ENCODE measurements at regions not wholly inside any gene's neighbourhood (a gene's known extent, or its start where the extent isn't known, plus 50 kb on each side); places are given as distances from the start of the nearest gene placed in this dataset.

DNA sequence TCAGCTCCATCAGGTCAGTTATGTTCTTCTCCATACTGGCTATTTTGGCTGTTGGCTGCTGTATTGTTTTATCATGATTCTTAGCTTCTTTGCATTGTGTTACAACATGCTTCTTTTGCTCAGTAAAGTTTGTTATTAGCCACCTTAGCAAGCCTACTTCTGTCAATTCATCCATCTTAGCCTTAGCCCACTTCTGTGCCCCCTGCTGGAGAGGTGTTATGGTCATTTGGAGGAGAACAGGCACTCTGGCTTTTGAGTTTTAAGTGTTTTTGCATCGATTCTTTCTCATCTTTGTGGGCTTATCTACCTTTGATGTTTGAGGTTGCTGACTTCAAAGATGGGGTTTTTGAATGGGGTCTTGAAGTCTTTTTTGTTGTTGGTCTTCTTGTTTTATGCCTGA is 204.6 kb upstream of the FOXP2 start:
- Mint-ChIP-seq H3K27ac (ENCODE audit: unreplicated experiment) (no peak overlapping the region), H3K9me3 (ENCODE audit: low read depth) (peaks cover 3% of the 10 kb centered on the region), H3K4me3 (ENCODE audit: unreplicated experiment) (no peak overlapping the region), H3K4me1 (ENCODE audit: low read depth) (peaks cover 11% of the 10 kb centered on the region), H3K27me3 (ENCODE audit: low read depth) (no peaks in the 10 kb centered on the region), H3K36me3 (ENCODE audit: low read depth) (peaks cover 6% of the 10 kb centered on the region)
- TF ChIP-seq, protein P1, sequence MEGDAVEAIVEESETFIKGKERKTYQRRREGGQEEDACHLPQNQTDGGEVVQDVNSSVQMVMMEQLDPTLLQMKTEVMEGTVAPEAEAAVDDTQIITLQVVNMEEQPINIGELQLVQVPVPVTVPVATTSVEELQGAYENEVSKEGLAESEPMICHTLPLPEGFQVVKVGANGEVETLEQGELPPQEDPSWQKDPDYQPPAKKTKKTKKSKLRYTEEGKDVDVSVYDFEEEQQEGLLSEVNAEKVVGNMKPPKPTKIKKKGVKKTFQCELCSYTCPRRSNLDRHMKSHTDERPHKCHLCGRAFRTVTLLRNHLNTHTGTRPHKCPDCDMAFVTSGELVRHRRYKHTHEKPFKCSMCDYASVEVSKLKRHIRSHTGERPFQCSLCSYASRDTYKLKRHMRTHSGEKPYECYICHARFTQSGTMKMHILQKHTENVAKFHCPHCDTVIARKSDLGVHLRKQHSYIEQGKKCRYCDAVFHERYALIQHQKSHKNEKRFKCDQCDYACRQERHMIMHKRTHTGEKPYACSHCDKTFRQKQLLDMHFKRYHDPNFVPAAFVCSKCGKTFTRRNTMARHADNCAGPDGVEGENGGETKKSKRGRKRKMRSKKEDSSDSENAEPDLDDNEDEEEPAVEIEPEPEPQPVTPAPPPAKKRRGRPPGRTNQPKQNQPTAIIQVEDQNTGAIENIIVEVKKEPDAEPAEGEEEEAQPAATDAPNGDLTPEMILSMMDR (IDR thresholded peaks at IDR 0.05): peak; percentile 24
- DNase-seq (ENCODE audit: low spot score): no peak

DNA sequence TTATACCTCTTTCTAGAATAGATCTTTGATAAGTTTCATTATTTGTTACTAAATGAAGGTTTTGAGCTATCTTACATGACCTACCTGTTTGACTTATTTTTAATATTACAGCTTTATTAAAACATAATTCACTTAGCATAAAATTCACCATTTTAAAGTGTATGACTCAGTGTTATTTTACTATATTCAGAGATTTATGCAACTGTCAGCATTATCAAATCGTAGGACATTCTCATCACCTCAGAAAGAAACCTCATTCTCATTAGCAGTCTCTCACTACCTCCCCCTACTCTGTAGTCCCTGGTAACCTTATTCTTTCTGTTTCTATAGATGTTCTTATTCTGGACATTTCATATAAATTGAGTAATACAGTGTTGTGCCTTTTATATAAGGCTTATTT is 207.9 kb upstream of the FOXP2 start:
- Mint-ChIP-seq H3K27me3 (ENCODE audit: low read depth) (no peaks in the 10 kb centered on the region), H3K36me3 (ENCODE audit: low read depth) (peaks cover 6% of the 10 kb centered on the region), H3K4me1 (ENCODE audit: low read depth) (peaks cover 10% of the 10 kb centered on the region), H3K9me3 (ENCODE audit: low read depth) (peaks cover 3% of the 10 kb centered on the region), H3K4me3 (ENCODE audit: unreplicated experiment) (no peak overlapping the region), H3K27ac (ENCODE audit: unreplicated experiment) (no peak overlapping the region)
- DNase-seq (ENCODE audit: low spot score): no peak
- TF ChIP-seq, protein P1 (IDR thresholded peaks at IDR 0.05): no peak

DNA sequence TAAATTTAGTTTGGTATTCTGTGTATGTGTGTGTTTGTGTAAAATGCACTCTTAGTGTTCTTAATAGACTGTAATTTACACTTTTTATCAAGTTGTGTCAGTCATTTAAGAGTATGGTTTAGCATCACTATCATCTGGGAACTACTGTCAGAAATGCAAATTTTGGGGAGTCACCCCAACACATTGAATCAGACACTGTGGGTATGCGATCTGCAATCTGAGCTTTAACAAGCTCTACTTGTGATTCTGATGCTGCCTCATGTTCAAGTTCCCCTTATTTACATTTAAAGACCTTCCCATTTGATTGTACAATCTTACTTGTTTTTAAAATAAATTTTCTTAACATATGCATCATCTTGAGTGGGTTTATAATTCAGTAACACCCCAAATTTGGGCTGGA is 218.1 kb upstream of the FOXP2 start:
- H3K4me3 Mint-ChIP-seq (ENCODE audit: unreplicated experiment): no peak overlapping the region
- TF ChIP-seq, protein P1 (IDR thresholded peaks at IDR 0.05): no peak
- DNase-seq (ENCODE audit: low spot score): no peak

DNA sequence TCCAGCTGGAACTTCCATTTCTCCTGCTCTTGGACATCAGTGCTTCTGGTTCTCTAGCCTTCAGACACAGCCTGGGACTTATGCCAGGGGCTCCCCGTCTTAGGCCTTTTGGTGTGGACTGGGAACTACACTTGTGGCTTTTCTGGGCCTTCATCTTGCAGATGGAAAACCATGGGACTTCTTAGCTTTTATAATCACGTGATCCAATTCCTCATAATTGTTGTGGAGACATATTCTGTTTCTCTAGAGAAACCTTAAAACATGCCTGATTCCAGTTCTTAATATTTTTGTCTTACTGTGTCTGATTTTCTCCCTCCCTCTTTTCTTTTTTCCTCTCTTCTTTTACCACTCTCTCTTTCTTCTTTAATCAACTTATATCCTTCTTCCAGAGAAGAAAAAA is 224.2 kb upstream of the FOXP2 start:
- H3K4me3 Mint-ChIP-seq (ENCODE audit: unreplicated experiment): no peak overlapping the region
- no peak overlapping the region for H3K27ac Mint-ChIP-seq (ENCODE audit: unreplicated experiment)
- no peaks in the 10 kb centered on the region for H3K4me1 Mint-ChIP-seq (ENCODE audit: low read depth)
- H3K27me3 Mint-ChIP-seq (ENCODE audit: low read depth): no peaks in the 10 kb centered on the region
- TF ChIP-seq, protein P1 (IDR thresholded peaks at IDR 0.05): no peak
- no peaks in the 10 kb centered on the region for H3K9me3 Mint-ChIP-seq (ENCODE audit: low read depth)
- no peaks in the 10 kb centered on the region for H3K36me3 Mint-ChIP-seq (ENCODE audit: low read depth)
- no peak for DNase-seq (ENCODE audit: low spot score)

More for the DNA sequence above, 218.1 kb upstream of the FOXP2 start:
- Mint-ChIP-seq H3K4me1 (ENCODE audit: low read depth) (no peaks in the 10 kb centered on the region), H3K27ac (ENCODE audit: unreplicated experiment) (no peak overlapping the region), H3K36me3 (ENCODE audit: low read depth) (no peaks in the 10 kb centered on the region), H3K27me3 (ENCODE audit: low read depth) (no peaks in the 10 kb centered on the region), H3K9me3 (ENCODE audit: low read depth) (no peaks in the 10 kb centered on the region)

DNA sequence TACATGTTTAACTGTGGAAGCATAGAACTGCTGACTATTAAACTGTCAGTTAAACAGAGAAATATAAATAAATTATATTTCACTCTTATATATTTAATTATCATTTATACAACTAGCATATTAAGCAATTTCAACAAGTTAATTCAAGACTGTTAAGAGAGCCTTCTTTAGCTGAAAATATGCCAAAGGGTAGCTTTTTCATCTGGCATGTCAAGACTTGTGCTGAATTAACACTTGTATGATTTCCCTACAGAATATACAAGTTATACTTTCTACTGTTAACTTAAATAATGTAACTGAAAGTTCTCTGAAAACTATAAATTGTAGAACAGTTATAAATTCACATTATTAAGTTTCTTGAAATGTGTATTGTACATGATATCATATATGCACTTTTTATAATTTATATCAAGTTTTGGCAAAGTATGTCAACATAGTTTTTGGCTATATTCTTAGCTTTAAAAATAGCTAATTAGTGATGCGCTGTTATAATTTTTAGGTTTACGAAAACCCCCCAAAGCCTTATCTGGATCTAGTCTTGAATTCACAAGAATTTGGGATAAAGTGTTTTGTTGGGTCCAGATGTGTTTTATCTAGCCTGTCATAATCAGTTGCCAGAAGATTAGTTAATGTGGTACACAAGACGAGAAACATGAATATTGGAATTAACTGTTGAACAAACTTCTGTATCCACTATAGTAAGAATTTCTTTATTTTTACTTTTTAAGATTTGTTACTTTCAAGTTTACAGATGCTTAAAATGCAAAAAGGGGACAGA is 231.1 kb upstream of the FOXP2 start:
- H3K27ac Mint-ChIP-seq (ENCODE audit: unreplicated experiment): no peak overlapping the region
- no peaks in the 10 kb centered on the region for H3K27me3 Mint-ChIP-seq (ENCODE audit: low read depth)
- H3K9me3 Mint-ChIP-seq (ENCODE audit: low read depth): no peaks in the 10 kb centered on the region
- TF ChIP-seq, protein P1 (IDR thresholded peaks at IDR 0.05): no peak
- no peaks in the 10 kb centered on the region for H3K36me3 Mint-ChIP-seq (ENCODE audit: low read depth)
- DNase-seq (ENCODE audit: low spot score): no peak
- no peak overlapping the region for H3K4me3 Mint-ChIP-seq (ENCODE audit: unreplicated experiment)
- H3K4me1 Mint-ChIP-seq (ENCODE audit: low read depth): peaks cover 7% of the 10 kb centered on the region

All from chondrocyte (in vitro differentiated cells).